ENCODE measurements at regions not wholly inside any gene's neighbourhood (a gene's known extent, or its start where the extent isn't known, plus 50 kb on each side); places are given as distances from the start of the nearest gene placed in this dataset.

- Histone ChIP-seq H3K27ac (ENCODE audit: low read depth) (no peak overlapping the region), H3K36me3 (ENCODE audit: insufficient read depth) (no peaks in the 10 kb centered on the region), H3K9me2 (ENCODE audit: insufficient read depth) (peaks cover 3% of the 10 kb centered on the region; the same call in 1 of the 2 replicates), H3F3A (replicated peaks; ENCODE audit: low read depth) (no peaks in the 10 kb centered on the region), H3K4me1 (ENCODE audit: insufficient read depth) (no peaks in the 10 kb centered on the region), H3K4me3 (no peak overlapping the region), H3K79me2 (replicated peaks; ENCODE audit: insufficient read depth) (no peaks in the 10 kb centered on the region), H3K27me3 (ENCODE audit: insufficient read depth) (no peaks in the 10 kb centered on the region), H3K4me2 (no peak overlapping the region), H2AFZ (no peak overlapping the region), H4K20me1 (replicated peaks; ENCODE audit: insufficient read depth) (0 out of 2 replicates have a peak, but pooled peaks cover 2% of the 10 kb centered on the region)
- ATAC-seq (no peak), DNase-seq (ENCODE audit: low spot score) (no peak)
- H3K27ac Mint-ChIP-seq = no peak overlapping the region
- H3K4me1 Mint-ChIP-seq = no peaks in the 10 kb centered on the region
- H3K9me3 Mint-ChIP-seq = peaks cover 21% of the 10 kb centered on the region
- H3K36me3 Mint-ChIP-seq (ENCODE audit: low read depth) = 0 out of 3 replicates have a peak, but pooled peaks cover 3% of the 10 kb centered on the region
- H3K4me3 Mint-ChIP-seq = no peak overlapping the region
- no peak for TF ChIP-seq EZH2 (IDR thresholded peaks at IDR 0.05; ENCODE audit: low read depth, unreplicated experiment)
- no peak for TF ChIP-seq STAT1 (IDR thresholded peaks at IDR 0.05; ENCODE audit: unreplicated experiment)
- TF ChIP-seq JUNB (IDR thresholded peaks at IDR 0.05; ENCODE audit: unreplicated experiment) = no peak
- TF ChIP-seq EZH2phosphoT487 (IDR thresholded peaks at IDR 0.05; ENCODE audit: unreplicated experiment) = no peak
- H3K27me3 Mint-ChIP-seq (ENCODE audit: insufficient read depth, low read depth, poor library complexity) = no peaks in the 10 kb centered on the region
Measured at GRCh38 chr3:134084242-134084950, 54.7 kb upstream of the SLCO2A1 start.

- Histone ChIP-seq H3K27ac (ENCODE audit: low read depth) (no peak overlapping the region), H3K4me1 (ENCODE audit: insufficient read depth) (no peaks in the 10 kb centered on the region), H4K20me1 (replicated peaks; ENCODE audit: insufficient read depth) (0 out of 2 replicates have a peak, but pooled peaks cover 2% of the 10 kb centered on the region), H3K9me2 (ENCODE audit: insufficient read depth) (peaks cover 3% of the 10 kb centered on the region; the same call in 1 of the 2 replicates), H3K27me3 (ENCODE audit: insufficient read depth) (no peaks in the 10 kb centered on the region), H3K4me2 (no peak overlapping the region), H2AFZ (no peak overlapping the region), H3K36me3 (ENCODE audit: insufficient read depth) (no peaks in the 10 kb centered on the region), H3K79me2 (replicated peaks; ENCODE audit: insufficient read depth) (no peaks in the 10 kb centered on the region), H3F3A (replicated peaks; ENCODE audit: low read depth) (no peaks in the 10 kb centered on the region), H3K4me3 (no peak overlapping the region)
- ATAC-seq = no peak
- H3K9me3 Mint-ChIP-seq = peaks cover 21% of the 10 kb centered on the region
- no peak for TF ChIP-seq ETS1 (IDR thresholded peaks at IDR 0.05)
- TF ChIP-seq ZNF462 (CRISPR knock-in tag; IDR thresholded peaks at IDR 0.05) = no peak
- TF ChIP-seq EZH2phosphoT487 (IDR thresholded peaks at IDR 0.05; ENCODE audit: unreplicated experiment) = no peak
- TF ChIP-seq CTCF (conservative IDR thresholded peaks at IDR 0.05; ENCODE audit: low read depth in 2 of 2) = no peak
- no peak for TF ChIP-seq CREB1 (CRISPR knock-in tag; IDR thresholded peaks at IDR 0.05; ENCODE audit: low read depth)
- no peak for TF ChIP-seq NANOG (IDR thresholded peaks at IDR 0.05; ENCODE audit: borderline replicate concordance)
- no peaks in the 10 kb centered on the region for H3K4me1 Mint-ChIP-seq
- H3K27me3 Mint-ChIP-seq (ENCODE audit: insufficient read depth, low read depth, poor library complexity) = no peaks in the 10 kb centered on the region
- no peak for DNase-seq (ENCODE audit: low spot score)
- 0 out of 3 replicates have a peak, but pooled peaks cover 3% of the 10 kb centered on the region for H3K36me3 Mint-ChIP-seq (ENCODE audit: low read depth)
- H3K4me3 Mint-ChIP-seq = no peak overlapping the region
- H3K27ac Mint-ChIP-seq = no peak overlapping the region
Measured at GRCh38 chr3:134083626-134084241, 54.0 kb upstream of the SLCO2A1 start.
